Common myeloid progenitor, CD34-positive (primary cell): ENCODE measurements at regions not wholly inside any gene's neighbourhood (a gene's known extent, or its start where the extent isn't known, plus 50 kb on each side); places are given as distances from the start of the nearest gene placed in this dataset.

Source experiments
- CTCF ChIA-PET: fragments of 350-600 bp; sonication (Branson Sonifier 250); formaldehyde crosslinking; loops from one replicate; lab custom pipeline; 2021; ENCODE audit warnings: antibody characterized with exemption; lab: Charles Lee
- POLR2A ChIA-PET: fragments of 350-600 bp; sonication (Branson Sonifier 250); formaldehyde crosslinking; loops from one replicate; lab custom pipeline; 2021; ENCODE audit warnings: antibody characterized with exemption; lab: Charles Lee
- DNase-seq, 3 donors: peaks; one replicate each; pipeline versions ENCODE4 v3.0.0 to v3.0.0-alpha.2; 2013
- H3K27ac ChIP-seq, 2 experiments: 1 replicate in 1 of 2; 2 replicates in 1 of 2; pipeline ENCODE4 v1.7.0; 2013; ENCODE audit warnings: inconsistent platforms in 2 of 2, low read length in 2 of 2, mild to moderate bottlenecking in 2 of 2, low read depth in 1 of 2, moderate library complexity in 1 of 2; ENCODE audit not compliant: severe bottlenecking in 2 of 2, insufficient read depth in 1 of 2, poor library complexity in 1 of 2
- H3K27me3 ChIP-seq, 5 experiments: replicated peaks in 2 of 5; 1 replicate in 3 of 5; 2 replicates in 2 of 5; pipeline versions ENCODE4 v1.6.1 to v1.7.0; 2013; ENCODE audit warnings: low read length in 4 of 5, mild to moderate bottlenecking in 2 of 5, moderate library complexity in 2 of 5, inconsistent platforms in 1 of 5; ENCODE audit not compliant: insufficient read depth in 5 of 5, control insufficient read depth in 4 of 5
- H3K36me3 ChIP-seq, 4 experiments: 1 replicate in 2 of 4; 2 replicates in 2 of 4; pipeline versions ENCODE4 v1.6.1 to v1.7.0; 2013; ENCODE audit warnings: low read length in 3 of 4, control low read depth in 1 of 4, mild to moderate bottlenecking in 1 of 4; ENCODE audit not compliant: control insufficient read depth in 4 of 4, insufficient read depth in 4 of 4
- H3K4me1 ChIP-seq, 4 experiments: 1 replicate in 3 of 4; 2 replicates in 1 of 4; pipeline versions ENCODE4 v1.6.1 to v1.7.1; 2013; ENCODE audit warnings: low read length in 3 of 4, mild to moderate bottlenecking in 3 of 4, control low read depth in 1 of 4, inconsistent platforms in 1 of 4, moderate library complexity in 1 of 4; ENCODE audit not compliant: control insufficient read depth in 4 of 4, insufficient read depth in 4 of 4; ENCODE audit errors: control extremely low read depth in 1 of 4
- H3K4me3 ChIP-seq, 7 experiments: 1 replicate in 4 of 7; 2 replicates in 3 of 7; pipeline versions ENCODE4 v1.5.1 to v1.7.0; 2013; ENCODE audit warnings: mild to moderate bottlenecking in 7 of 7, low read length in 6 of 7, moderate library complexity in 6 of 7, inconsistent platforms in 2 of 7, low read depth in 2 of 7, control low read depth in 1 of 7; ENCODE audit not compliant: insufficient read depth in 4 of 7, control insufficient read depth in 1 of 7; ENCODE audit errors: extremely low read depth in 1 of 7
- H3K9me3 ChIP-seq, 5 experiments: 1 replicate in 4 of 5; 2 replicates in 1 of 5; pipeline versions ENCODE4 v1.6.1 to v1.7.1; 2013; ENCODE audit warnings: low read length in 4 of 5, mild to moderate bottlenecking in 2 of 5, inconsistent platforms in 1 of 5, low read depth in 1 of 5, moderate library complexity in 1 of 5; ENCODE audit not compliant: control insufficient read depth in 4 of 5, insufficient read depth in 2 of 5; ENCODE audit errors: control extremely low read depth in 1 of 5
- WGBS: methylation state at CpG from one replicate; pipeline ENCODE4 v1.1.5; 2013; ENCODE audit not compliant: insufficient coverage; 5-methylcytosine and 5-hydroxymethylcytosine counted together

GRCh38 chr2:217101972-217102371 lies 242.1 kb upstream of the TNP1 start:
- ChIA-PET POLR2A (no interaction called here), CTCF (no interaction called here)
- peaks cover 0 to 13% (median 6%) of the 10 kb centered on the region in 4 experiments for H3K4me1 ChIP-seq
- H3K36me3 ChIP-seq = no peaks in the 10 kb centered on the region
- peak in 2 of 3 donors; percentile 17 to 30 for DNase-seq
- H3K27ac ChIP-seq = no peak overlapping the region
- H3K4me3 ChIP-seq = no peak overlapping the region
- 83% methylated on average over 5 of the region's 6 CpGs for WGBS
- no peaks in the 10 kb centered on the region for H3K27me3 ChIP-seq
- H3K9me3 ChIP-seq = no peaks in the 10 kb centered on the region

DNA sequence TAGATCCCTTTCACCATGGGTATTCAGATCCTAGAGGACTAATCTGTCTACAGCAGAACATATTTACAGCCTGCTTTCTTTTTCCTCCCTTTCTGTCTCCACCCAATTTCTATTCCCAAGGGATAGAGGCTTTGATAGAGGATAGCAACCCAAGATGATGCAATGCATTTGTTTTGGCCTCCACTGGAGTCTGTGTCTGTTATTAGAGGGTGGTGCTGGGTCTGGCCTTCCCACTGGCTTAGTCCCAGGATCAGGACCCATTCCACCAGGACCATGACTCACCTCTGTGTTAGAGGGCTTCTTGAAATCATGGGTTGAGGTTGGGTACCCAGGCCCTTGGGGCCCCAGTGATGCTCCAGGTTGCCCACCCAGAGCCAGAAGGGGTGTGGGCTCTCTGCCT lies 239.7 kb upstream of the TNP1 start:
- ChIA-PET CTCF (no interaction called here), POLR2A (no interaction called here)
- Histone ChIP-seq H3K27ac (no peak overlapping the region), H3K4me1 (no peaks in the 10 kb centered on the region), H3K27me3 (peaks cover 0 to 2% (median 0%) of the 10 kb centered on the region in 5 experiments), H3K9me3 (no peaks in the 10 kb centered on the region), H3K36me3 (no peaks in the 10 kb centered on the region), H3K4me3 (no peak overlapping the region)
- no peak for DNase-seq

DNA sequence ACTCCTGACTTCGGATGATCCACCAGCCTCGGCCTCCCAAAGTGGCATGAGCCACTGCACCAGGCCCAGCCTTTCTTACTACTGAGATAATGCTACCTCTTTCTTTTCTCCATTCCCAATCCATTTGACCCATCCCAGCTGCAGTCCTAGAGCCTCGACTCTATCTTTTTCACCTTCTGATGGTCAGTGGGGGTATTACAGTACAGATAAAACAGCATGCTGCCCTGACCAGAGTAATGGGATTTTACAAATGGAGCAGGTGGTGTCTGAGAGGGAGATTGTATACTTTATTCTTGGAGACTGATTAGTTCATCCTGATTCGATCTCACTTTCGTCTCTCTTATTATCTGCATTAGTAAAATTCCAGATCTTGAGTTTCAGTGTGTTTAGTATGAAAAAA lies 238.6 kb upstream of the TNP1 start:
- POLR2A ChIA-PET = no interaction called here
- WGBS = 100% methylated on average over 2 of the region's 5 CpGs

GRCh38 chr2:217097346-217097745 lies 237.5 kb upstream of the TNP1 start:
- POLR2A ChIA-PET = no interaction called here
- 90% methylated on average over 1 of the region's 2 CpGs for WGBS
- Histone ChIP-seq H3K27me3 (peaks cover 0 to 2% (median 0%) of the 10 kb centered on the region in 5 experiments), H3K9me3 (no peaks in the 10 kb centered on the region), H3K27ac (no peak overlapping the region), H3K4me3 (no peak overlapping the region), H3K36me3 (no peaks in the 10 kb centered on the region), H3K4me1 (no peaks in the 10 kb centered on the region)
- DNase-seq = no peak
- CTCF ChIA-PET = no interaction called here

More for the DNA sequence above, 238.6 kb upstream of the TNP1 start:
- no peaks in the 10 kb centered on the region for H3K4me1 ChIP-seq
- H3K27ac ChIP-seq = no peak overlapping the region
- peaks cover 0 to 2% (median 0%) of the 10 kb centered on the region in 5 experiments for H3K27me3 ChIP-seq
- no peak for DNase-seq
- CTCF ChIA-PET = no interaction called here
- H3K36me3 ChIP-seq = no peaks in the 10 kb centered on the region
- no peak overlapping the region for H3K4me3 ChIP-seq
- no peaks in the 10 kb centered on the region for H3K9me3 ChIP-seq

GRCh38 chr2:217096474-217097225 lies 236.8 kb upstream of the TNP1 start:
- no peak overlapping the region for H3K27ac ChIP-seq
- ChIA-PET CTCF (no interaction called here), POLR2A (no interaction called here)
- H3K27me3 ChIP-seq = peaks cover 0 to 4% (median 0%) of the 10 kb centered on the region in 5 experiments
- no peak overlapping the region for H3K4me3 ChIP-seq
- 83% methylated on average over 5 of the region's 7 CpGs for WGBS
- DNase-seq = no peak
- H3K4me1 ChIP-seq = no peaks in the 10 kb centered on the region
- no peaks in the 10 kb centered on the region for H3K9me3 ChIP-seq
- no peaks in the 10 kb centered on the region for H3K36me3 ChIP-seq

- ChIA-PET CTCF (interaction anchor here (1.4 kb wide), 1 partner anchor 9 kb away, joined by 4 read pairs; no protein-coding TSS in a partner anchor), POLR2A (no interaction called here)
- Histone ChIP-seq H3K27me3 (peaks cover 0 to 4% (median 0%) of the 10 kb centered on the region in 5 experiments), H3K27ac (no peak overlapping the region), H3K4me3 (no peak overlapping the region), H3K9me3 (no peaks in the 10 kb centered on the region), H3K4me1 (peaks cover 0 to under 1% (median 0%) of the 10 kb centered on the region in 4 experiments), H3K36me3 (no peaks in the 10 kb centered on the region)
- DNase-seq = no peak
- 94% methylated on average over 3 of the region's 4 CpGs for WGBS
Measured at GRCh38 chr2:217095511-217096205, 235.8 kb upstream of the TNP1 start.

- 100% methylated on average over 1 of the region's 17 CpGs for WGBS
- Histone ChIP-seq H3K4me1 (peaks cover 0 to 14% (median 6%) of the 10 kb centered on the region in 4 experiments), H3K9me3 (no peaks in the 10 kb centered on the region), H3K27ac (peak overlapping the region in 1 of 2 experiments; percentile 11), H3K4me3 (no peak overlapping the region), H3K27me3 (peaks cover 0 to 4% (median 0%) of the 10 kb centered on the region in 5 experiments), H3K36me3 (no peaks in the 10 kb centered on the region)
- ChIA-PET POLR2A (no interaction called here), CTCF (no interaction called here)
- DNase-seq = no peak
Measured at GRCh38 chr2:217092710-217093379, 233.0 kb upstream of the TNP1 start.
